ENCODE measurements at regions not wholly inside any gene's neighbourhood (a gene's known extent, or its start where the extent isn't known, plus 50 kb on each side); places are given as distances from the start of the nearest gene placed in this dataset.

DNA sequence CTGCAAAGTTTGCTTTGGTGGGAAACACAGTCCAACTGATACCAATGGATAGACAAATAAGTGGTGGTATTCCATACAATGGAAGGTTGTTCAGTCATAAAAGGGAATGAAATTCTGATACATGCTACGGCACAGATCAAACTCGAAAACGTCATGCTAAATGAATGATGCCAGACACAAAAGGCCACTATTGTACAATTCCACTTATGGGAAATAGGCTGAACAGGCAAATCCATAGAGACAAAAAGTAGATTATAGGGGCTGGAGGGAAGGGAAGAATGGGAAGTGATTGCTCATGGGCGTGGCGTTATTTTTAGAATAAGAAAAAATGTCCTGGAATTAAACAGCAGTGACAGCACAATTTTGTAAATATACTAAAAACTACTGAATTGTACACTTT is 66.0 kb upstream of the FOXK1 start:
- peaks cover 13% of the 10 kb centered on the region for H3K27me3 ChIP-seq (ENCODE audit: control insufficient read depth, low read length)
- no peak overlapping the region for H3K4me2 ChIP-seq (ENCODE audit: low read length)
- no peak overlapping the region for H3K27ac ChIP-seq (ENCODE audit: low read depth, low read length)
- H4K20me1 ChIP-seq (ENCODE audit: control insufficient read depth, insufficient read depth, low read depth, low read length), result no peaks in the 10 kb centered on the region
- H3K9me3 ChIP-seq (ENCODE audit: control insufficient read depth, insufficient read depth, low read length), result no peaks in the 10 kb centered on the region
- no peak overlapping the region for H3K4me3 ChIP-seq (ENCODE audit: low read length)
- no peaks in the 10 kb centered on the region for H3K36me3 ChIP-seq (ENCODE audit: control insufficient read depth, low read length)
- no peaks in the 10 kb centered on the region for H3K79me2 ChIP-seq (ENCODE audit: control insufficient read depth, low read length)
- H3K4me1 ChIP-seq (ENCODE audit: control insufficient read depth, low read length), result no peaks in the 10 kb centered on the region
- no peaks in the 10 kb centered on the region for H3F3A ChIP-seq (ENCODE audit: control insufficient read depth, insufficient read depth)
- no peaks in the 10 kb centered on the region for H3K9me2 ChIP-seq (replicated peaks; ENCODE audit: control insufficient read depth, low read length)
- TF ChIP-seq EZH2phosphoT487 (IDR thresholded peaks at IDR 0.05; ENCODE audit: borderline replicate concordance, low read length), result no peak
- TF ChIP-seq, protein P1, sequence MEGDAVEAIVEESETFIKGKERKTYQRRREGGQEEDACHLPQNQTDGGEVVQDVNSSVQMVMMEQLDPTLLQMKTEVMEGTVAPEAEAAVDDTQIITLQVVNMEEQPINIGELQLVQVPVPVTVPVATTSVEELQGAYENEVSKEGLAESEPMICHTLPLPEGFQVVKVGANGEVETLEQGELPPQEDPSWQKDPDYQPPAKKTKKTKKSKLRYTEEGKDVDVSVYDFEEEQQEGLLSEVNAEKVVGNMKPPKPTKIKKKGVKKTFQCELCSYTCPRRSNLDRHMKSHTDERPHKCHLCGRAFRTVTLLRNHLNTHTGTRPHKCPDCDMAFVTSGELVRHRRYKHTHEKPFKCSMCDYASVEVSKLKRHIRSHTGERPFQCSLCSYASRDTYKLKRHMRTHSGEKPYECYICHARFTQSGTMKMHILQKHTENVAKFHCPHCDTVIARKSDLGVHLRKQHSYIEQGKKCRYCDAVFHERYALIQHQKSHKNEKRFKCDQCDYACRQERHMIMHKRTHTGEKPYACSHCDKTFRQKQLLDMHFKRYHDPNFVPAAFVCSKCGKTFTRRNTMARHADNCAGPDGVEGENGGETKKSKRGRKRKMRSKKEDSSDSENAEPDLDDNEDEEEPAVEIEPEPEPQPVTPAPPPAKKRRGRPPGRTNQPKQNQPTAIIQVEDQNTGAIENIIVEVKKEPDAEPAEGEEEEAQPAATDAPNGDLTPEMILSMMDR (IDR thresholded peaks at IDR 0.05; ENCODE audit: low read depth, low read length, poor library complexity, severe bottlenecking), result no peak

DNA sequence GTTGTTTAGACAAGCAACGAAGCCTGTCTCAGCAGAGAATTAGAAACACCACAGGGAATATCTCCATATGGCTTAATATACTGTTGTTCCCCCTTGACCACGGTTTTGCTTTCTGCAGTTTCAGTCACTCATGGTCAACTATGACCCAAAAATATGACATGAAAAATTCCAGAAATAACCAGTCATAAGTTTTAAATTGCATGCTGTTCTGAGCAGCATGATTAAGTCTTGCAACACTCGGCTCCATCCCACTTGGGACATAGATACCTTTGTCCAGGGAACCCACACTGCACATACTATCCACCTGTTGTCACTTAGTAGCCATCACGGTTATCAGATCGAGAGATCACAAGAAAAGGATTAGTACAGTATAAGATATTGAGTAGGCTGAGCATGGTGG is 60.7 kb upstream of the FOXK1 start:
- Histone ChIP-seq H3K4me1 (ENCODE audit: control insufficient read depth, low read length) (no peaks in the 10 kb centered on the region), H3K79me2 (ENCODE audit: control insufficient read depth, low read length) (no peaks in the 10 kb centered on the region), H3K27ac (ENCODE audit: low read depth, low read length) (no peak overlapping the region), H3K9me2 (replicated peaks; ENCODE audit: control insufficient read depth, low read length) (no peaks in the 10 kb centered on the region), H3F3A (ENCODE audit: control insufficient read depth, insufficient read depth) (no peaks in the 10 kb centered on the region), H3K4me3 (ENCODE audit: low read length) (no peak overlapping the region), H3K4me2 (ENCODE audit: low read length) (no peak overlapping the region), H3K27me3 (ENCODE audit: control insufficient read depth, low read length) (0 out of 2 replicates have a peak, but pooled peaks cover 3% of the 10 kb centered on the region), H3K36me3 (ENCODE audit: control insufficient read depth, low read length) (no peaks in the 10 kb centered on the region), H3K9me3 (ENCODE audit: control insufficient read depth, insufficient read depth, low read length) (peaks cover 11% of the 10 kb centered on the region; the same call in 1 of the 2 replicates), H4K20me1 (ENCODE audit: control insufficient read depth, insufficient read depth, low read depth, low read length) (no peaks in the 10 kb centered on the region)
- no peak for TF ChIP-seq EZH2phosphoT487 (IDR thresholded peaks at IDR 0.05; ENCODE audit: borderline replicate concordance, low read length)
- TF ChIP-seq, protein P1 (IDR thresholded peaks at IDR 0.05; ENCODE audit: low read depth, low read length, poor library complexity, severe bottlenecking), result no peak

DNA sequence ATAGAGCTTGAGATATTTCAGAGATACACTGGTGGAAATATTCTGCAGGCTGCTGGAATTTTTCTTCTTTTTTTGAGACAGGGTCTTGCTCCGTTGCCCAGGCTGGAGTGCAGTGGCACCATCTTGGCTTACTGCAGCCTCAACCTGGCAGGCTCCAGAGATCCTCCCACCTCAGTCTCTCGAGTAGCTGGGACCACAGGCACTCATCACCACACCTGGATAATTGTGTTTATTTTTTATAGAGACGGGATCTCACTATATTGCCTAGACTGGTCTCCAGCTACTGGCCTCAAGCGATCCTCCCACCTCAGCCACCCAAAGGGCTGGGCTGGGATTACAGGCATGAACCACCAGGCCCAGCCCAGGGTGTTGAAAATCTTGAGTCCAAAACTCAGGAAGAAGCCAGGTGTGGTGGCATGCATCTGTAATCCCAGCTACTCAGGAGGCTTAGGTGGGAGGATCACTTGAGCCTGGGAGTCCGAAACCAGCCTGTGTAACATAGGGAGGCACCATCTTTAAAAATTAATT is 55.7 kb upstream of the FOXK1 start:
- H3K9me3 ChIP-seq (ENCODE audit: control insufficient read depth, insufficient read depth, low read length), result peaks cover 11% of the 10 kb centered on the region; the same call in 1 of the 2 replicates
- H3K79me2 ChIP-seq (ENCODE audit: control insufficient read depth, low read length), result no peaks in the 10 kb centered on the region
- H3K4me1 ChIP-seq (ENCODE audit: control insufficient read depth, low read length), result no peaks in the 10 kb centered on the region
- H3K36me3 ChIP-seq (ENCODE audit: control insufficient read depth, low read length), result no peaks in the 10 kb centered on the region
- H4K20me1 ChIP-seq (ENCODE audit: control insufficient read depth, insufficient read depth, low read depth, low read length), result no peaks in the 10 kb centered on the region
- no peaks in the 10 kb centered on the region for H3F3A ChIP-seq (ENCODE audit: control insufficient read depth, insufficient read depth)
- no peak overlapping the region for H3K27ac ChIP-seq (ENCODE audit: low read depth, low read length)
- TF ChIP-seq, protein P1 (IDR thresholded peaks at IDR 0.05; ENCODE audit: low read depth, low read length, poor library complexity, severe bottlenecking), result no peak
- no peak for TF ChIP-seq EZH2phosphoT487 (IDR thresholded peaks at IDR 0.05; ENCODE audit: borderline replicate concordance, low read length)
- H3K27me3 ChIP-seq (ENCODE audit: control insufficient read depth, low read length), result 0 out of 2 replicates have a peak, but pooled peaks cover 3% of the 10 kb centered on the region
- no peak overlapping the region for H3K4me3 ChIP-seq (ENCODE audit: low read length)
- no peaks in the 10 kb centered on the region for H3K9me2 ChIP-seq (replicated peaks; ENCODE audit: control insufficient read depth, low read length)
- no peak overlapping the region for H3K4me2 ChIP-seq (ENCODE audit: low read length)

Measured in DOHH2 (cell line).